ENCODE measurements at regions not wholly inside any gene's neighbourhood (a gene's known extent, or its start where the extent isn't known, plus 50 kb on each side); places are given as distances from the start of the nearest gene placed in this dataset.

GRCh38 chr3:28940994-28941393 is 339.9 kb upstream of the RBMS3 start:
- DNase-seq, result no peak
- peaks cover 12% of the 10 kb centered on the region for H3K4me1 Mint-ChIP-seq
- H3K4me3 Mint-ChIP-seq, result no peak overlapping the region
- POLR2A ChIA-PET, result no interaction called here
- peaks cover 1% of the 10 kb centered on the region for H3K27me3 Mint-ChIP-seq
- no peak overlapping the region for H3K27ac Mint-ChIP-seq
- CTCF ChIA-PET, result no interaction called here
- H3K9me3 Mint-ChIP-seq, result no peaks in the 10 kb centered on the region
- no peaks in the 10 kb centered on the region for H3K36me3 Mint-ChIP-seq (ENCODE audit: low read depth)

- Mint-ChIP-seq H3K27me3 (peaks cover 1% of the 10 kb centered on the region), H3K27ac (no peak overlapping the region), H3K4me1 (no peaks in the 10 kb centered on the region), H3K4me3 (no peak overlapping the region), H3K9me3 (no peaks in the 10 kb centered on the region), H3K36me3 (ENCODE audit: low read depth) (no peaks in the 10 kb centered on the region)
- CTCF ChIA-PET, result no interaction called here
- POLR2A ChIA-PET, result no interaction called here
- DNase-seq, result no peak
Observed at GRCh38 chr3:28947061-28947460, 333.8 kb upstream of the RBMS3 start.

DNA sequence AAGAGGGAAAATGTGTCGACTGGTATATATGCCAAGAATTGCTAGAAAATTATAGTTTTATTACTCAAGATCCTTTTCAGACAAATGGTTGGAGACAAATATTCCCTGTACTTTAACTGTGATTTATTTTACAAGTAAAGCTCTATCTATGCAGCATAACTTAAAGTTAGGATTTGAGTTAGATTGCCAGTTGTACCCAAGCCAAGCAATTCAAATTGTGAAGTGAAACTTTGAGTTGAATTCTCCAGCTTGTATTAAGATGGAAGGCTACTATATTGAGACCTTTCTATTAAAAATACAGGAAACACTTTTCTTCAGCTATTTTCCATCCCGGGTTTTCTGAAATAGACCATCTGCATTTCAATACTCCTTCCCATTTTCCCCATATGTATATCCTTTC is 333.1 kb upstream of the RBMS3 start:
- DNase-seq, result no peak
- peaks cover 1% of the 10 kb centered on the region for H3K27me3 Mint-ChIP-seq
- no peaks in the 10 kb centered on the region for H3K9me3 Mint-ChIP-seq
- no peak overlapping the region for H3K27ac Mint-ChIP-seq
- ChIA-PET CTCF (no interaction called here), POLR2A (no interaction called here)
- H3K4me1 Mint-ChIP-seq, result no peaks in the 10 kb centered on the region
- no peaks in the 10 kb centered on the region for H3K36me3 Mint-ChIP-seq (ENCODE audit: low read depth)
- H3K4me3 Mint-ChIP-seq, result no peak overlapping the region

DNA sequence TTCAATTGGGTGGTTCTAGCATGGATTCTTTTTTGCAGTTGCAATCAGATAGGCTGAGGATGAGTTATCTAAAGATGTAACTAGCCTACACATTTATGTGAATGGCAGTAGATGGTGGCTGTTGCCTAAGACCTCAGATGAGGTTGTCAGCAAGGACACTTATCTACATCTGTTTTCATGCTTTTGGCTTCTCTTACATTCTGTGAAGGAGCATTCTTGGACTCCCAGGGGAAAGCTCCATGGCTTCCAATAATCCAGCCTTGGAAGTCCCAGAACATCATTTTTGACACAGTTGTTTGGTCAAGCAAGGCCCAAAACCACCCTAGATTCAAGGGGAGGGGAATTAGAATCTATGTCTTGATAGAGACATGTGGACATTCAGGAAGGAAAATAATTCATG is 332.2 kb upstream of the RBMS3 start:
- CTCF ChIA-PET, result no interaction called here
- Mint-ChIP-seq H3K36me3 (ENCODE audit: low read depth) (no peaks in the 10 kb centered on the region), H3K4me3 (no peak overlapping the region), H3K27me3 (peaks cover 1% of the 10 kb centered on the region), H3K9me3 (no peaks in the 10 kb centered on the region), H3K4me1 (no peaks in the 10 kb centered on the region), H3K27ac (no peak overlapping the region)
- POLR2A ChIA-PET, result no interaction called here
- DNase-seq, result no peak

DNA sequence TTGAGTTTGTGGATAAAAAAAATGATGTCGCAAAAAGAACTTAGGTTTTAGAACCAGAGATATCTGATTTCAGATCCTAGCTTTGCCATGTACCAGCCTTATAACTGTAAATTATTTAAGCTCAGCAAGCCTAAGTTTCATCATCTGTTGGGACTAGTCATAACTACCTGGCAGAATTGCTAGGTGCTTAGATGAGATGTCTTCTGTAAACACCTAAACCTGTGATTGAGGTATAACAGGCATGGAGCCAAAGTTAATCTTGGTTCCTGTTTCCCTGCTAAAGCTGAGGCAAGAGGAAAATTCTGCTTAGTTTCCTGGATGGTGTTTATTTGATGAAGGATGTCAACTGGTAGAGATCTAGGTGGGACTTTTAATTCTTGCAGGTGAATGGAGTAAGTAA is 331.3 kb upstream of the RBMS3 start:
- no peak overlapping the region for H3K4me3 Mint-ChIP-seq
- CTCF ChIA-PET, result no interaction called here
- DNase-seq, result no peak
- no peaks in the 10 kb centered on the region for H3K4me1 Mint-ChIP-seq
- peaks cover 1% of the 10 kb centered on the region for H3K27me3 Mint-ChIP-seq
- no peak overlapping the region for H3K27ac Mint-ChIP-seq
- POLR2A ChIA-PET, result no interaction called here
- no peaks in the 10 kb centered on the region for H3K36me3 Mint-ChIP-seq (ENCODE audit: low read depth)
- no peaks in the 10 kb centered on the region for H3K9me3 Mint-ChIP-seq

DNA sequence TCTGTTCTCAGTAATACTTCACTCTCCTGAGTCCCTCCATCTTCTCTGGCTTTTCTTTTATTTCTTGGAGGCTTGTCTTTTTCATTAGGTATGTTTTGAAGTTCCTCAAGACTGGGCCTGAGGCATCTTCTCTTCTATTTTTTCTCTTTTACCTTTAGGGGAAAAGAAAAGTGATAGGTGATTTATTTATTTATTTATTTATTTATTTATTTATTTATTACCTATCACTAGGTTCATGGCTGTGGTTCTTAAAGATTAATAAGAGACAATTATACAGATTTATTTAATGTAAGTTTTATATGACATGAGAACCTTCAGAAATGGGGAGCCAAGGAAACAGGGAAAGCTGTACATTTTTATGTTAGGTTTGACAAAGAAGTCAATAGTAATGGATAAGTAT is 330.3 kb upstream of the RBMS3 start:
- H3K36me3 Mint-ChIP-seq (ENCODE audit: low read depth), result no peaks in the 10 kb centered on the region
- H3K9me3 Mint-ChIP-seq, result no peaks in the 10 kb centered on the region
- H3K27ac Mint-ChIP-seq, result no peak overlapping the region
- no peak overlapping the region for H3K4me3 Mint-ChIP-seq
- no peaks in the 10 kb centered on the region for H3K4me1 Mint-ChIP-seq
- no peak for DNase-seq
- POLR2A ChIA-PET, result no interaction called here
- CTCF ChIA-PET, result no interaction called here
- H3K27me3 Mint-ChIP-seq, result no peaks in the 10 kb centered on the region

DNA sequence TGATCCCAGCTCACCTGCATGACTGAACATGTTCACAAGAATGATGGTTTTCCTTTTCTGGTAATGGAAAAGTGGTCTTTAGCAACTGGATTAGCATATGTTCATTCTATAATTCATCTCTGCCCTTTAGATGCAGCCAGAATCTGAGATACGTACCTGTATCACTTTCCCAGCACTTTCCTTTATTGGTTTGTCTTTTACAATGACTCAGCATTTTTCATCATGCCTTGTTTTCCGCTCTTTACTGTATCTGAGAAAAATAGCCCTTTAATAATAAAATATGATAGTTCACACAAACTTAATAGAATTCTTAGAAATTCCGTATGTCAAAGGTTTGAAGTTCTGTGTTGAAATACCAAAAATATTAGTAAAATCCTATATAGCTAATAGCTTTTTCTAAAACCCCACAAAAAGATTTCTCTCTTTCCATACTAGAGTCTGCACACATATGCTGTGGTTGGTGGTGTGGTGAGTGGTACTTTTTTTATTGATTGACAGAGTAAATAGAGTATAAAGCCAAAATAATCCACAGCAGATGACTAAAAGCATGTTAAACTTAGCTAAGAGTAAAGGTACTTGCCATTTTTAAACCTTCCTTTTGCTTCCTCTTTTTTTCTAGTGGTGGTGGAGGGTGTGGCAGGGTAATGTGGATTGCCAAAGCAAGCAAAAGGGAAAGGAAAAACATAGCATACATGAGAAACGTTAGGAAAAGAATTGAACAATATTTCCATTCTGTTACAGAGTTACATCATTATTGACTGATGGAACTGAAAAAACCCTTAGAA is 328.9 kb upstream of the RBMS3 start:
- ChIA-PET CTCF (no interaction called here), POLR2A (no interaction called here)
- Mint-ChIP-seq H3K27ac (no peak overlapping the region), H3K4me3 (no peak overlapping the region), H3K36me3 (ENCODE audit: low read depth) (no peaks in the 10 kb centered on the region), H3K9me3 (no peaks in the 10 kb centered on the region), H3K27me3 (no peaks in the 10 kb centered on the region), H3K4me1 (no peaks in the 10 kb centered on the region)
- DNase-seq, result no peak

DNA sequence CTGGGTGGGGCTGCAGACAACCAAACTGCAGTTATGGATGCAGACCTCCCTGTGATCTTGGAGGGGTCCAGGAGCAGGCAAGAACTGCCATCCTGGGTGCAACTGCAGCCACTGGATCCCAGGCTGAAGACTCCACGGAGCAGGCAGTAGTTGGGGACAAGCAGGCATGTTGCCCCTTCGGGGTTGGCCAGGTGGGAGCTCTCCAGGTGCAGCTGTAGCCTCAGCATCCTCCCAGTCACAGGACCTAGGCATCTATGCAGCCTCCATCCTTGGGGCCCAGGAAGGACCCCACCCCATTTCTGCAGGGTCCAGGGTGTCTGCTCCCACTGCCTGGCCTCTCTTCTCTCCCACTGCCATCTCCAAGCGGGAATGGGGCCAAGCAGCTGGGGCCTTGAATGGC is 322.2 kb upstream of the RBMS3 start:
- no peak for DNase-seq
- H3K9me3 Mint-ChIP-seq, result no peaks in the 10 kb centered on the region
- no peak overlapping the region for H3K4me3 Mint-ChIP-seq
- ChIA-PET POLR2A (no interaction called here), CTCF (no interaction called here)
- no peak overlapping the region for H3K27ac Mint-ChIP-seq
- no peaks in the 10 kb centered on the region for H3K36me3 Mint-ChIP-seq (ENCODE audit: low read depth)
- H3K27me3 Mint-ChIP-seq, result no peaks in the 10 kb centered on the region
- no peaks in the 10 kb centered on the region for H3K4me1 Mint-ChIP-seq

- Mint-ChIP-seq H3K9me3 (peaks cover 17% of the 10 kb centered on the region), H3K27me3 (no peaks in the 10 kb centered on the region), H3K36me3 (ENCODE audit: low read depth) (no peaks in the 10 kb centered on the region), H3K27ac (no peak overlapping the region), H3K4me1 (no peaks in the 10 kb centered on the region), H3K4me3 (no peak overlapping the region)
- ChIA-PET POLR2A (no interaction called here), CTCF (no interaction called here)
- no peak for DNase-seq
Observed at GRCh38 chr3:28971156-28971555, 309.7 kb upstream of the RBMS3 start.

GRCh38 chr3:28972921-28973320 is 307.9 kb upstream of the RBMS3 start:
- Mint-ChIP-seq H3K4me3 (no peak overlapping the region), H3K36me3 (ENCODE audit: low read depth) (no peaks in the 10 kb centered on the region), H3K27me3 (no peaks in the 10 kb centered on the region), H3K27ac (no peak overlapping the region), H3K4me1 (no peaks in the 10 kb centered on the region), H3K9me3 (peaks cover 16% of the 10 kb centered on the region)
- CTCF ChIA-PET, result no interaction called here
- DNase-seq, result no peak
- POLR2A ChIA-PET, result no interaction called here

DNA sequence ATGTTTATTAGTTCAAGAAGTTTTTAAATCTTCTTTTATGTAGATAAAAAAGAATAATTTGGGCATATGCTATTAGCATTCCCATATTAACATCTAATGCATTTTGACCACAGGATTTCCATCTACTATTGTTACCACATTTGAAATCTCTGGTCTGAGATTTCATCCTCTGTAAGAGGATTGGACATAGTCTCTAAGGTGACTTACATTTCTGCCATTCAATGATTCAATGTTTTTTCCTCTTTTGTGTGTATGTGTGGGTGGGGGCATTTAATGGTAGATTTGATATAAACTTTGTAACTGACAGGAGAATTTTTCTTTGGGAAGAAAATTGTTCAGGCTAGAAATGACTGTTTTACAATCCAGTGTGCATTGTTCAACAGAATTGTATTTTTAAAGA is 307.3 kb upstream of the RBMS3 start:
- Mint-ChIP-seq H3K4me3 (no peak overlapping the region), H3K27ac (no peak overlapping the region), H3K9me3 (peaks cover 15% of the 10 kb centered on the region), H3K4me1 (no peaks in the 10 kb centered on the region), H3K36me3 (ENCODE audit: low read depth) (no peaks in the 10 kb centered on the region), H3K27me3 (no peaks in the 10 kb centered on the region)
- DNase-seq, result no peak
- CTCF ChIA-PET, result no interaction called here
- POLR2A ChIA-PET, result no interaction called here

GRCh38 chr3:28978092-28978491 is 302.8 kb upstream of the RBMS3 start:
- no peak for DNase-seq
- Mint-ChIP-seq H3K27ac (no peak overlapping the region), H3K4me1 (no peaks in the 10 kb centered on the region), H3K4me3 (no peak overlapping the region), H3K9me3 (peaks cover 4% of the 10 kb centered on the region), H3K36me3 (ENCODE audit: low read depth) (no peaks in the 10 kb centered on the region), H3K27me3 (no peaks in the 10 kb centered on the region)
- CTCF ChIA-PET, result no interaction called here
- POLR2A ChIA-PET, result no interaction called here

- Mint-ChIP-seq H3K27me3 (no peaks in the 10 kb centered on the region), H3K27ac (no peak overlapping the region), H3K4me1 (no peaks in the 10 kb centered on the region), H3K9me3 (no peaks in the 10 kb centered on the region), H3K36me3 (ENCODE audit: low read depth) (no peaks in the 10 kb centered on the region), H3K4me3 (no peak overlapping the region)
- CTCF ChIA-PET, result no interaction called here
- POLR2A ChIA-PET, result no interaction called here
- no peak for DNase-seq
Observed at GRCh38 chr3:28980131-28980530, 300.7 kb upstream of the RBMS3 start.

DNA sequence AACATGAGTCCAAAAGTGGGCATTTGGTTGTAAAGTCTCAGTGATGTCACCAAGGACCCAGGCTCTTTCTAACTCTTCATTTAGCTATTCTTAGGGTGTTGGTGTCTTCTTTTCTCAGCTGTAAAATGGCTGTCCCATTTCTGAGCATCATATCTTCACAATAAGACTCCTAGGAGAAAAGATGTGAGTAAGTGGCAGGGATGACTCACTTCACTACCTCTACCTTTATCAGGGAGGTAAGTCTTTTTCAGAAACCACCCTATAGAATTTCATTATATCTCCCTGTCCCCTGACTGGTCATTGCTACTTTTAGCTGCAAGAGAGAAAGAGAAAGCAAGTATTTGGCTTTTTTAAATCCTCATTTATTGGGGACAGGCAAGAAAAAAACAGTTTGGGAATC is 300.2 kb upstream of the RBMS3 start:
- Mint-ChIP-seq H3K27ac (no peak overlapping the region), H3K4me3 (no peak overlapping the region), H3K27me3 (no peaks in the 10 kb centered on the region), H3K9me3 (no peaks in the 10 kb centered on the region), H3K36me3 (ENCODE audit: low read depth) (no peaks in the 10 kb centered on the region), H3K4me1 (no peaks in the 10 kb centered on the region)
- no peak for DNase-seq
- POLR2A ChIA-PET, result no interaction called here
- CTCF ChIA-PET, result no interaction called here

DNA sequence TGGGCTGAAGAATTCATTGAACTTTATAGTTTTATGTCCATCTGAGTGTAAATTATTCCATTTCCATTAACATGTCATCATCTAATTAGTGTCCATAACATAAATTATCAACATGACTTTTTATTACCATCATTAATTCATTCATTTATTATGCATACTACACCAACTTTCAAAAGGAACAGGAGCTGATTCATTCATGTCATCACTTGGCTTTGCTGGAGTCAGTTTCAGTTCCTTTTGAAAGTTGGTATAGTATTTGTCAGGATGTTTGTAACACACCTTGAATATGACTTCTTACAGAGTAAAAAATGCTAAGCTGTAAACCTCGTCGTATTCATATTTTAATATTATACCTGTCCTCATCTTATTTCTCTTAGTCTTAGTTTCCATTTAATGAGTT is 298.0 kb upstream of the RBMS3 start:
- Mint-ChIP-seq H3K27me3 (no peaks in the 10 kb centered on the region), H3K4me3 (no peak overlapping the region), H3K27ac (no peak overlapping the region), H3K4me1 (no peaks in the 10 kb centered on the region), H3K9me3 (no peaks in the 10 kb centered on the region), H3K36me3 (ENCODE audit: low read depth) (no peaks in the 10 kb centered on the region)
- POLR2A ChIA-PET, result no interaction called here
- no peak for DNase-seq
- CTCF ChIA-PET, result no interaction called here
